ENCODE measurements at regions not wholly inside any gene's neighbourhood (a gene's known extent, or its start where the extent isn't known, plus 50 kb on each side); places are given as distances from the start of the nearest gene placed in this dataset.

- TF ChIP-seq CTCF (IDR thresholded peaks at IDR 0.05) (no peak), POLR2A (IDR thresholded peaks at IDR 0.05) (no peak)
These were observed 167.6 kb upstream of the EOMES start for GRCh38 chr3:27889745-27890144.

Measured in uterus (tissue), 2 donors.